GM19397 (cell line): ENCODE measurements at regions not wholly inside any gene's neighbourhood (a gene's known extent, or its start where the extent isn't known, plus 50 kb on each side); places are given as distances from the start of the nearest gene placed in this dataset.

Experiments used
- ATAC-seq: cut with Tn5 transposase; IDR thresholded peaks from one replicate; pipeline ENCODE4 v1.9.1; 2021; ENCODE audit warnings: mild to moderate bottlenecking, moderate library complexity; ENCODE audit not compliant: unreplicated experiment

GRCh38 chr2:235300368-235301201, 193.3 kb upstream of the AGAP1 start:
- no peak for ATAC-seq

- no peak for ATAC-seq
Measured at GRCh38 chr2:235301202-235302076, 192.4 kb upstream of the AGAP1 start.

- ATAC-seq: no peak
Measured at GRCh38 chr2:235302263-235302662, 191.6 kb upstream of the AGAP1 start.

- ATAC-seq: no peak
Measured at GRCh38 chr2:235303499-235304291, 190.1 kb upstream of the AGAP1 start.

- ATAC-seq: no peak
Measured at GRCh38 chr2:235305678-235306077, 188.2 kb upstream of the AGAP1 start.

- no peak for ATAC-seq
Measured at GRCh38 chr2:235311044-235311443, 182.8 kb upstream of the AGAP1 start.

GRCh38 chr2:235312571-235312970, 181.3 kb upstream of the AGAP1 start:
- no peak for ATAC-seq

GRCh38 chr2:235314371-235314930, 179.4 kb upstream of the AGAP1 start:
- no peak for ATAC-seq

GRCh38 chr2:235319095-235319494, 174.7 kb upstream of the AGAP1 start:
- no peak for ATAC-seq

GRCh38 chr2:235320326-235320725, 173.5 kb upstream of the AGAP1 start:
- no peak for ATAC-seq

- ATAC-seq: no peak
Measured at GRCh38 chr2:235324324-235324723, 169.5 kb upstream of the AGAP1 start.

- no peak for ATAC-seq
Measured at GRCh38 chr2:235325151-235325550, 168.7 kb upstream of the AGAP1 start.

GRCh38 chr2:235328991-235329390, 164.9 kb upstream of the AGAP1 start:
- no peak for ATAC-seq

- no peak for ATAC-seq
Measured at GRCh38 chr2:235330775-235331451, 162.9 kb upstream of the AGAP1 start.

GRCh38 chr2:235332240-235332890, 161.5 kb upstream of the AGAP1 start:
- no peak for ATAC-seq

GRCh38 chr2:235333076-235333475, 160.8 kb upstream of the AGAP1 start:
- ATAC-seq: no peak

GRCh38 chr2:235334179-235334578, 159.7 kb upstream of the AGAP1 start:
- no peak for ATAC-seq

- no peak for ATAC-seq
Measured at GRCh38 chr2:235343156-235343774, 150.6 kb upstream of the AGAP1 start.

GRCh38 chr2:235343869-235344268, 150.0 kb upstream of the AGAP1 start:
- no peak for ATAC-seq
